Spinal cord (tissue), 9 donors: ENCODE measurements at regions not wholly inside any gene's neighbourhood (a gene's known extent, or its start where the extent isn't known, plus 50 kb on each side); places are given as distances from the start of the nearest gene placed in this dataset.

Experiments
- DNase-seq, 6 donors: peaks; one replicate each; pipeline versions ENCODE4 v3.0.0 to v3.0.0-alpha.2; 2013 to 2015; ENCODE audit warnings: low spot score in 6 of 6, low read depth in 4 of 6
- H3K27ac ChIP-seq: one replicate; pipeline ENCODE4 v1.5.1; 2013; ENCODE audit warnings: low read depth, low read length, control low read depth
- H3K27me3 ChIP-seq: one replicate; pipeline ENCODE4 v1.6.1; 2013; ENCODE audit warnings: low read length; ENCODE audit not compliant: control insufficient read depth, insufficient read depth
- H3K36me3 ChIP-seq: one replicate; pipeline ENCODE4 v1.6.1; 2013; ENCODE audit warnings: low read length; ENCODE audit not compliant: control insufficient read depth, insufficient read depth
- H3K4me1 ChIP-seq: one replicate; pipeline ENCODE4 v1.6.1; 2013; ENCODE audit warnings: low read length; ENCODE audit not compliant: control insufficient read depth, insufficient read depth
- H3K4me3 ChIP-seq: one replicate; pipeline ENCODE4 v1.5.1; 2013; ENCODE audit warnings: low read depth, low read length, control low read depth
- H3K9me3 ChIP-seq: one replicate; pipeline ENCODE4 v1.6.1; 2013; ENCODE audit warnings: low read length; ENCODE audit not compliant: control insufficient read depth, insufficient read depth
- WGBS: methylation state at CpG from one replicate; pipeline ENCODE4 v1.1.5; 2013; ENCODE audit warnings: missing lambda C conversion rate; ENCODE audit not compliant: insufficient coverage; 5-methylcytosine and 5-hydroxymethylcytosine counted together
- donor health status: healthy.

DNA sequence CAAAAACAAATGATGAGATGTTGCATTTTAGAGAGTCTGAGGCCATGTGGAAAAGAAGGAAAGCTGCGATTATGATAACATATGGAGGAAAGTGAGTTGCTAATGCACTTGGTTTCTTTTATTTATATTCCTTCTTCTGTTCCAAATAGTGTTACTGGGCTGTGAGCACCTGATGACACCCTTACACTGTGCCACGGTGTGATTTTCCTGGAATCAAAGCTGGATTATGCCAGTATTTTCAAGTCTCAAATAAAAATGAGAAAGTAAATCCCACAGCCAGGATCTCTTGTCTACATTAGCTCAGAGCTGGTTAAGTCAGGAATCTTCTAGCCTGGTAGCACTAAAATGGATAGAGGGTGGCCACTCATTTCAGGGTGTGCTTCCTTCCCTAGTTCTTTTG is 670.8 kb downstream of the TDRD15 start:
- no peak overlapping the region for H3K4me3 ChIP-seq
- H3K4me1 ChIP-seq = no peaks in the 10 kb centered on the region
- no CpG with 5 or more reads among the region's 2 CpGs for WGBS
- H3K27ac ChIP-seq = no peak overlapping the region
- no peaks in the 10 kb centered on the region for H3K36me3 ChIP-seq
- DNase-seq = no peak
- no peaks in the 10 kb centered on the region for H3K9me3 ChIP-seq
- H3K27me3 ChIP-seq = no peaks in the 10 kb centered on the region

DNA sequence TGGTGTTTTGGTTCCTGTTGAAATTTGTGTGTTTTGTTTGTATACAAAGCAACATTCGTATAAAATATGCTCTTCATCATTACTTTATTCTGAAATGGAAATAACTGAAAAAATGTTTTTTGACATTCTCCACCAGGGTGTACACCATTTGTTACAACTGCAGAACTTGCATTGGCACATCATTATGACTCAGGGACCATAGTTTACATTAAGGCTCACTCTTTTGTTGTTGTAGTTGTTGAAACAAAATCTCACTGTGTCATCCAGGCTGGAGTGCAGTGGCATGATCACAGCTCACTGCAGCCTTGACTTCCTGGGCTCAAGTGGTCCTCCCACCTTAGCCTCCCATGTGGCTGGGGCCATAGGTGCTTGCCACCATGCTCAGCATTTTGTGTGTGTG is 676.6 kb downstream of the TDRD15 start:
- H3K4me3 ChIP-seq = no peak overlapping the region
- no peaks in the 10 kb centered on the region for H3K4me1 ChIP-seq
- no peak overlapping the region for H3K27ac ChIP-seq
- no peaks in the 10 kb centered on the region for H3K36me3 ChIP-seq
- WGBS = no CpG with 5 or more reads among the region's 1 CpG
- no peaks in the 10 kb centered on the region for H3K27me3 ChIP-seq
- DNase-seq = no peak
- H3K9me3 ChIP-seq = no peaks in the 10 kb centered on the region

DNA sequence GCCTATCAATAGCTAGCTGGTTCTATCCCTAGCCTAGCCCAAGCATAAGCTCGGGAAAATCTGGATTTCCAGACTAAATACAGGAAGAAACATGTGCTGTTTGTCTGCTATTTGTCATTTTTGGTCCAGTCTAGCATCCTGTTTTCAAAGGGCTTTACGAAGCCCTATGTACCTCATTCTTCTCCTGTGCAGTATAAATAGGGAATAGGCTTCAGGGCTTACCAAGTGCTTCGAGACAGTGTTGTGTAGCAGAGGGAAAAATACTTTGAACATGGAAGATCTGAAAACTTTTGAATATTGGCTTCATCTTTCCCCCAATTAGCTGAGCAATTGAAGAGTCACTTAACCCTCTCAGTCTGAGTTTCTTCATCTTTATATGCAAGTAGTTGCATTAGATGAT is 679.8 kb downstream of the TDRD15 start:
- Histone ChIP-seq H3K4me3 (no peak overlapping the region), H3K9me3 (no peaks in the 10 kb centered on the region), H3K36me3 (no peaks in the 10 kb centered on the region), H3K4me1 (no peaks in the 10 kb centered on the region), H3K27ac (no peak overlapping the region), H3K27me3 (no peaks in the 10 kb centered on the region)
- DNase-seq = no peak
- WGBS = no CpG with 5 or more reads among the region's 3 CpGs

DNA sequence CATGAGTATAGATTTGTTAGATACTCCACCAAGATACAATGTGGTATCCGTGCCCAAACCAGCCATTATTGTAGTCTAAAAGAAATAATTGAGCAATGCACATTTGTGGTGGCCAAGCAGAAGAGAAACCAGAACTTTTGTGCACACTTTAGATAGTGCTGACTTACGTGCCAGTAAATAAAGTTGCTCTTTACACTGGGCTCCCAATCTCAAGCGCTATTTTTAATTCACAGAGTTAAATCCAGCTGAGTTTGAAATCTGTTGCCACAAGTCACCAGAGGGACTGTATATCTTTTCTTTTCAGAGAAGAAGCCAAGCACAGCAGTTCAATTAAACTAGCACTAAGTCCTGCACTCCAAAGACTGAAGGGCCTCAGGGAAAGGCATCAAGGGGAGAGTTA is 680.4 kb downstream of the TDRD15 start:
- H3K27ac ChIP-seq = no peak overlapping the region
- no peaks in the 10 kb centered on the region for H3K9me3 ChIP-seq
- no peaks in the 10 kb centered on the region for H3K4me1 ChIP-seq
- WGBS = 94% methylated on average over 2 of the region's 3 CpGs
- H3K4me3 ChIP-seq = no peak overlapping the region
- no peak for DNase-seq
- H3K27me3 ChIP-seq = no peaks in the 10 kb centered on the region
- no peaks in the 10 kb centered on the region for H3K36me3 ChIP-seq

DNA sequence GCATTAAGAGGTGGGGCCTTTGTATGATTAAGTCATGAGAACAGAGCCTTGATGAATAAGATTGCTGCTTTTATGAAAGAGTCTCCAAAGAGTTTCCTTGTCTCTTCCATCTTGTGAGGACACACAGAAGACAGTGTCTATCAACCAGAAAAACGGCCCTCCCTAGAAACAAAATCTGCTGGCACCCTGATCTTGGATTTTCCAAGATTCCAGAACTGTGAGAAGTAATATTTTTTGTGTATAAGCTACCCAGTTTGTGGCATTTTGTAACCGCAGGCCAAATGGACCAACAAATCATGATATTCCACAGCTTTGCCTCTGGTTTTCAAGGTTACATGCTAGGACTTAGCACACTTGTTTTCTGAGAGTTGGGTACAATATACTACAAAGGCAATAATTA is 687.8 kb downstream of the TDRD15 start:
- no peaks in the 10 kb centered on the region for H3K9me3 ChIP-seq
- no peak overlapping the region for H3K27ac ChIP-seq
- no peaks in the 10 kb centered on the region for H3K4me1 ChIP-seq
- DNase-seq = no peak
- WGBS = no CpG with 5 or more reads among the region's 2 CpGs
- no peak overlapping the region for H3K4me3 ChIP-seq
- no peaks in the 10 kb centered on the region for H3K27me3 ChIP-seq
- no peaks in the 10 kb centered on the region for H3K36me3 ChIP-seq

DNA sequence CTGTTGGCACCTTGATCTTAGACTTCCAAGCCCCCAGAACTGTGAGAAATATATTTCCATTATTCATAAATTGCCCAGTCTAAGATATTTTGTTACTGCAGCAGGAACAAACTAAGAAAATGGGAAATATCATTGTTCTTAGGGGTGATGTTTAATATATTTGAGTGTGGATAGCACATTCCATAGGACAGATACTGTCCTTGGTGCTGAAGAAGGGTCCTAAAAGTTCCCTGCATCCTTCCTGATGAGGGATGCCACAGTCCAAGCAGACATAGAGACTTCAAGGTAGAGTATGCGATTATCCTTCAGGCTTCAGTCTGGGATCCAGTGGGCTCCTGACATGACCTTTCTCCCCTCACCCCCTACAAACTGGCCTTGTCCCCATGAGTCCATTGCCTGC is 689.0 kb downstream of the TDRD15 start:
- no peak overlapping the region for H3K4me3 ChIP-seq
- no peaks in the 10 kb centered on the region for H3K9me3 ChIP-seq
- 100% methylated on average over 1 of the region's 1 CpG for WGBS
- no peak overlapping the region for H3K27ac ChIP-seq
- H3K27me3 ChIP-seq = no peaks in the 10 kb centered on the region
- no peak for DNase-seq
- H3K4me1 ChIP-seq = no peaks in the 10 kb centered on the region
- no peaks in the 10 kb centered on the region for H3K36me3 ChIP-seq

DNA sequence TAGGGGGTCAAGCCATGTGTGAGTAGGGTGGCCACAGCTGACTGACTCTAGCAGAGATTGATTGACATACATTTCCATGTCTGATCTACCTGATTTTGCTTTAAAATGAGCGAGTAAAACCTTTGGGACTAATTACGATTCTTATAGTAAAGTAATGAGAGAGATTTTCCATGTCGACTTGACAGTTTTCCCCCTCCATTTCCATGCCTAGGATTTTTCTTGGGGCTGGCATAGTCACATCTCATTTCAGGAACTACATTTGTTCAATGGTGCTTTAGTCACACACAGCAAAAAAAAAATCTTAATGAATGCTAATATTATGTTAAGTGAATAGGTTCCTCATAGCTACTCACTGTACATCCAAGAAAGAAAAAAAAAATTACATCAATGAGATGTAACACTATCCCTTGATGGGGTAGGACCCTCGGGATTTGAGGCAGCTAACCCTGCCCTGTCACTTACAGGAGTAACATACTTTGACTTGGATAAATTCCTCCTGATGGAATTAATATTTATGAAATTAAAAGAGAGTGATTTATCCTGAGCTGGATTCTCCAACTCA is 690.9 kb downstream of the TDRD15 start:
- WGBS = no CpG with 5 or more reads among the region's 4 CpGs
- Histone ChIP-seq H3K4me3 (no peak overlapping the region), H3K27ac (no peak overlapping the region), H3K36me3 (no peaks in the 10 kb centered on the region), H3K4me1 (peaks cover 6% of the 10 kb centered on the region), H3K27me3 (no peaks in the 10 kb centered on the region), H3K9me3 (no peaks in the 10 kb centered on the region)
- no peak for DNase-seq

DNA sequence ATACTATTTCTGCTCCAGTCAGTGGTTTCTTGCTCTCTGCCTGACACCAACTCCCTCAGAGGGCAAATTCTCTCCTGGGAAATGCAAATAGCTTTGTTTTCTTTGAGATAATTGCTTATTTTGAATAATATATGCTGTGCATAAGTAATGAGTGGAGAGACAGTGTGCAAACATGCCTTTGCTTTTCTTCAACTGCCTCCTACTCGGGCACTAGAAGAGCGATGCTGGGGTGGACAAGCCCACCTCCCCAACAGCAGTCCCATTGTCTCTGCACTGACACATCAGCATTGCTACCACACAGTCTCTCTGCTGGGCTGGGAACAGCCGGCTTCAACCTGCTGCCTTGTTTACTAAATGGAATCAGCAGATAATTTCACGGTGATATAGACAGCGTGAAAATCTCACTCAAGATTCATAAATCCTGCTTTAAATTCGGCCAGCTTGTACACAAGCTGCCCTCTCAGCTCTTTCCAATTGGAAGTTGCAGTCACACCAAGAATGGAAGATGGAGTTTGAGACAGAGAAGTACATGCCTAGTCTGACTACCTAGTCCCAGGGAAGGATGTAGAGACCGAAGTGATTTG is 694.5 kb downstream of the TDRD15 start:
- peak in 2 of 6 donors; percentile 44 to 63 for DNase-seq
- Histone ChIP-seq H3K4me3 (no peak overlapping the region), H3K36me3 (no peaks in the 10 kb centered on the region), H3K9me3 (no peaks in the 10 kb centered on the region), H3K27me3 (no peaks in the 10 kb centered on the region), H3K27ac (no peak overlapping the region), H3K4me1 (peaks cover 6% of the 10 kb centered on the region)
- 35% methylated on average over 7 of the region's 7 CpGs for WGBS

DNA sequence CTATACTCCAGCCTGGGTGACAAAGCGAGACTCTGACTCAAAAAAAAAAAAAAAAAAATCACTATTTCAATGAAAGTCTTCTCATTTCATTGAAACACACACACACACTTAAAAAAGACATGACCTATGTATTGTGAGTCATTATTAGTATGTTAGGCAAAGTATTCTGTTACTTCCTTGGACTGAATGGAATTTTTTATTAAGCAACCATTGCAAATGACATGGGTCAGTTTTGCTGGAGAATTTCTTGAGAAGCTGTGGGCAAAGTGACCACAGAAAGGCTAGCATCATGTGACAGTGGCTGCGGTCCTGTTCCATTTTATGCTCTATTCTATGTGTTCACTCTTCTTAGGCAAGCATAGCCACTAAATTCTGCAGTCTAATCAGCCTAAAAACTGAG is 695.7 kb downstream of the TDRD15 start:
- no peak overlapping the region for H3K4me3 ChIP-seq
- WGBS = 100% methylated on average over 1 of the region's 2 CpGs
- no peak for DNase-seq

DNA sequence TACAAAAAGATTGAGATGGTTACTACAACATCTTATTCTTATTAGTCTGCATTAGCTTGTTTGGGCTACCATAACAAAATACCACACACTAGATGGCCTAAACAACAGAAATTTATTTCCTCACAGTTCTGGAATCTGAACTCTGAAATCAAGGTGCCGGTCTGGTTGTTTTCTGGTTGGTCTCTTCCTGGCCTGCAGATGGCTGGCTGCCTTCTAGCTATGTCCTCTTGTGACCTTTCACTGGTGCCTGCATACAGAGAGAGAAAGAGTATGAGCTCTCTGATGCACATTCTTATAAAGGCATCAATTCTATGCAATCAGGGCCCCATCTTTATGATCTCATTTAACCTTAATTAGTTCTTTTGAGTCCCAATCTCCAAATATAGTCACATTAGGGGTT is 696.5 kb downstream of the TDRD15 start:
- 86% methylated on average over 1 of the region's 1 CpG for WGBS
- Histone ChIP-seq H3K27me3 (no peaks in the 10 kb centered on the region), H3K27ac (no peak overlapping the region), H3K4me1 (peaks cover 6% of the 10 kb centered on the region), H3K4me3 (no peak overlapping the region), H3K9me3 (no peaks in the 10 kb centered on the region), H3K36me3 (no peaks in the 10 kb centered on the region)
- no peak for DNase-seq

More for the DNA sequence above, 695.7 kb downstream of the TDRD15 start:
- no peaks in the 10 kb centered on the region for H3K9me3 ChIP-seq
- no peaks in the 10 kb centered on the region for H3K27me3 ChIP-seq
- H3K27ac ChIP-seq = no peak overlapping the region
- H3K4me1 ChIP-seq = peaks cover 6% of the 10 kb centered on the region
- H3K36me3 ChIP-seq = no peaks in the 10 kb centered on the region
